Common myeloid progenitor, CD34-positive (primary cell): ENCODE measurements at regions not wholly inside any gene's neighbourhood (a gene's known extent, or its start where the extent isn't known, plus 50 kb on each side); places are given as distances from the start of the nearest gene placed in this dataset.

Experiments
- CTCF ChIA-PET: fragments of 350-600 bp; sonication (Branson Sonifier 250); formaldehyde crosslinking; loops from one replicate; lab custom pipeline; 2021; ENCODE audit warnings: antibody characterized with exemption; lab: Charles Lee
- POLR2A ChIA-PET: fragments of 350-600 bp; sonication (Branson Sonifier 250); formaldehyde crosslinking; loops from one replicate; lab custom pipeline; 2021; ENCODE audit warnings: antibody characterized with exemption; lab: Charles Lee
- DNase-seq, 3 donors: peaks; one replicate each; pipeline versions ENCODE4 v3.0.0 to v3.0.0-alpha.2; 2013
- H3K27ac ChIP-seq, 2 experiments: 1 replicate in 1 of 2; 2 replicates in 1 of 2; pipeline ENCODE4 v1.7.0; 2013; ENCODE audit warnings: inconsistent platforms in 2 of 2, low read length in 2 of 2, mild to moderate bottlenecking in 2 of 2, low read depth in 1 of 2, moderate library complexity in 1 of 2; ENCODE audit not compliant: severe bottlenecking in 2 of 2, insufficient read depth in 1 of 2, poor library complexity in 1 of 2
- H3K27me3 ChIP-seq, 5 experiments: replicated peaks in 2 of 5; 1 replicate in 3 of 5; 2 replicates in 2 of 5; pipeline versions ENCODE4 v1.6.1 to v1.7.0; 2013; ENCODE audit warnings: low read length in 4 of 5, mild to moderate bottlenecking in 2 of 5, moderate library complexity in 2 of 5, inconsistent platforms in 1 of 5; ENCODE audit not compliant: insufficient read depth in 5 of 5, control insufficient read depth in 4 of 5
- H3K36me3 ChIP-seq, 4 experiments: 1 replicate in 2 of 4; 2 replicates in 2 of 4; pipeline versions ENCODE4 v1.6.1 to v1.7.0; 2013; ENCODE audit warnings: low read length in 3 of 4, control low read depth in 1 of 4, mild to moderate bottlenecking in 1 of 4; ENCODE audit not compliant: control insufficient read depth in 4 of 4, insufficient read depth in 4 of 4
- H3K4me1 ChIP-seq, 4 experiments: 1 replicate in 3 of 4; 2 replicates in 1 of 4; pipeline versions ENCODE4 v1.6.1 to v1.7.1; 2013; ENCODE audit warnings: low read length in 3 of 4, mild to moderate bottlenecking in 3 of 4, control low read depth in 1 of 4, inconsistent platforms in 1 of 4, moderate library complexity in 1 of 4; ENCODE audit not compliant: control insufficient read depth in 4 of 4, insufficient read depth in 4 of 4; ENCODE audit errors: control extremely low read depth in 1 of 4
- H3K4me3 ChIP-seq, 7 experiments: 1 replicate in 4 of 7; 2 replicates in 3 of 7; pipeline versions ENCODE4 v1.5.1 to v1.7.0; 2013; ENCODE audit warnings: mild to moderate bottlenecking in 7 of 7, low read length in 6 of 7, moderate library complexity in 6 of 7, inconsistent platforms in 2 of 7, low read depth in 2 of 7, control low read depth in 1 of 7; ENCODE audit not compliant: insufficient read depth in 4 of 7, control insufficient read depth in 1 of 7; ENCODE audit errors: extremely low read depth in 1 of 7
- H3K9me3 ChIP-seq, 5 experiments: 1 replicate in 4 of 5; 2 replicates in 1 of 5; pipeline versions ENCODE4 v1.6.1 to v1.7.1; 2013; ENCODE audit warnings: low read length in 4 of 5, mild to moderate bottlenecking in 2 of 5, inconsistent platforms in 1 of 5, low read depth in 1 of 5, moderate library complexity in 1 of 5; ENCODE audit not compliant: control insufficient read depth in 4 of 5, insufficient read depth in 2 of 5; ENCODE audit errors: control extremely low read depth in 1 of 5
- WGBS: methylation state at CpG from one replicate; pipeline ENCODE4 v1.1.5; 2013; ENCODE audit not compliant: insufficient coverage; 5-methylcytosine and 5-hydroxymethylcytosine counted together

DNA sequence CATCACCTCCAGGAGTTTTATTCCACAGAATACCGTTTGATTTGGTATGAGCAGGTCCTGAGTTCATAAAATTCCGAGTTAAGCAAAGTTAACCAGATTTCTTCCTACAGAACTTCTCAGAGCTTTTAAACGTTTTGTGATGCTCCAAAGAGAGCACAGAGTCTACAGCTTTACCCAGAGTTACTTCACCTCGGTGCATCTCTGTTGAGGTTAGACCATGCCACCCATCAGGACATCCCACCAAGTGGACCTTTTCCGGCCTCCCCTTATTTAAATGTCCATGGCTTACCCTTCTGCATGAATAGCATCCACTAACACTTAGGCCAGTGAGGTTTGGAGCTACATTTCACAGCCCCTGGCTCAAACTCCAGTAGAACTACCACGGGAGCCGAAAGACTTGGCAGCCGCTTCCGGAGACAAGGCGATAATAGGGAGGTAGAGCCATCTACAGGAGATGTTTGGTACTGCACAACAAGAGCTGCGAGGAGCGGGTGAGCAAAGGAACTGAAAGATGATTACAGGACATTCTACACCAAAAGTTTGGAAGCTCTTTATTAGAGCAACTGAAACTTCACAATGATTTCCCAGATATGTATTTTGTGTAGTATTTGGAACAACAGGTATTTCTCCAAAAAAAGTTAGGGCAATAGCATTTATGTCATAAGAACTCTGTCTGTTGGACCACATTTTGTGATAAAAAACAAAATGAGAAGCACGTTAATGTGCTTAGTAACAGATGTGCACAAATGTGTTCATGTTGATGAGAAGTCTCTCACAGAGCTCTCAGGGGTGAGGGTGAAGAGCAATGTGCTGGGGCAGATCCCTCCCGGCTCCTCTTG lies 174.7 kb downstream of the HERPUD2 start:
- WGBS = 33% methylated on average over 11 of the region's 14 CpGs
- Histone ChIP-seq H3K9me3 (peaks cover 0 to 2% (median 0%) of the 10 kb centered on the region in 5 experiments), H3K27me3 (peaks cover 7 to 33% (median 20%) of the 10 kb centered on the region in 5 experiments), H3K27ac (no peak overlapping the region), H3K4me1 (no peaks in the 10 kb centered on the region), H3K36me3 (no peaks in the 10 kb centered on the region), H3K4me3 (no peak overlapping the region)
- CTCF ChIA-PET = interaction anchor here (1.1 to 1.9 kb wide), 6 partner anchors 9 to 105 kb away, joined by 3 to 9 read pairs (median 6); no protein-coding TSS in a partner anchor
- POLR2A ChIA-PET = no interaction called here
- DNase-seq = peak; percentile 51 to 80 (median 74)

DNA sequence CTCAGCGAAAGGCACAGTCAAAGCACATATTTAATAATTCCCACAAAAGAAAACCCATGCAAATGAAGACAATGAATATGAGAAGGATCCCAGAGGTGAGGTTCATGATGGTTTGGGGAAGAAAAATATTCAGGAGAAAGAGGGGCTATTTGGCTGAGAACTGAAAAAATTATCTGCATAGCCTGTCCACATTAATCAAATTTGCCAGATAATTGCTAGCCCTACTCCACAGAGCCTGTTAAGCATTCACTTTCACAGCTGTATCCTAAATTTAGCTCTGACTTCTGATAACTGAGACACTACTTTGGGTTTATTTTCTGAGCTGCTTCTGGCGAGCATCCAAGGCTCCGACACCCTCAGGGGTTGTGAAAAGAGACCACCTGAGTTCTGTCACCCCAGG lies 176.2 kb downstream of the HERPUD2 start:
- CTCF ChIA-PET = interaction anchor here (1.1 kb wide), 1 partner anchor 105 kb away, joined by 3 read pairs; no protein-coding TSS in a partner anchor
- Histone ChIP-seq H3K4me3 (no peak overlapping the region), H3K36me3 (no peaks in the 10 kb centered on the region), H3K4me1 (no peaks in the 10 kb centered on the region), H3K27me3 (peaks cover 3 to 28% (median 18%) of the 10 kb centered on the region in 5 experiments), H3K27ac (no peak overlapping the region), H3K9me3 (peaks cover 0 to 2% (median 0%) of the 10 kb centered on the region in 5 experiments)
- POLR2A ChIA-PET = no interaction called here
- WGBS = 92% methylated on average over 2 of the region's 3 CpGs
- no peak for DNase-seq

DNA sequence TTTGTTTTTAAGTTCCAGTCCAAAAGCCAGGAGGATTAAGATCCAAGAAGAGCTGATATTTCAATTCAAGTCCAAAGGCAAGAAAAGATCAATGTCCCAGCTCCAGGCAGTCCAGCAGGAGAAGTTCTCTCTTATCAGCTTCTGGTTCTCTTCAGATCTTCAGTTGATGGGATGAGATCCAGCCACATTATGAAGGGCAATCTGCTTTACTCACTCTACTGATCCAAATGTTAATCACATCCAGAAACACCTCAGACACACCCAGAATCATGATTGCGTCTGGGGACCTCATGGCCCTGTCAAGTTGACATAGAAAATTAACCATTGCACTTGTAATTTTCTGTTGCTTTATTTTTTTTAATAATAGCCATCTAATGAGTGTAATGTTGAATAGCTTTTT lies 178.4 kb downstream of the HERPUD2 start:
- Histone ChIP-seq H3K9me3 (peaks cover 0 to 2% (median 0%) of the 10 kb centered on the region in 5 experiments), H3K4me1 (no peaks in the 10 kb centered on the region), H3K4me3 (no peak overlapping the region), H3K27me3 (peaks cover 0 to 15% (median 7%) of the 10 kb centered on the region in 5 experiments), H3K36me3 (no peaks in the 10 kb centered on the region), H3K27ac (no peak overlapping the region)
- DNase-seq = no peak
- no CpG with 5 or more reads among the region's 1 CpG for WGBS
- POLR2A ChIA-PET = no interaction called here
- CTCF ChIA-PET = interaction anchor here (1.6 kb wide), 1 partner anchor 9 kb away, joined by 3 read pairs; no protein-coding TSS in a partner anchor

DNA sequence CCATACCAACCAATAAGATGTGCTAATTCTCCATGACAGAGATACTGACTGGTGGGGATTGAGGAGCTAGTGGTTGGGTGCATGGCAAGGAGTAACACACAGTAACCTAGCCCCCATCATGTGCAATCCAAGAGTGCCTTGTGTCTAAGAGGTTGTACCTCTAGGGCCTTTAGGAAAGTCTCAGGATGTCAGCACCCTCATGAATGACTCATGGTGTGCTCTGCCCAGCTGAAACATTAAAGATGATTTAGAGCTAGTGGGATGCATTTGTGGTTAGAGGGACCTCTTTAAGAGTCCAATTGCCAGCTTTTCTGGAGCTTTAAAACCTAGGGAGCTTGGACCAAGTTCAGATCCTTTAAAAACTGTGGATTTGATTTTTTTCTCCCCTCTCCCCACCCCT lies 181.1 kb downstream of the HERPUD2 start:
- Histone ChIP-seq H3K27me3 (peaks cover 0 to 7% (median 2%) of the 10 kb centered on the region in 5 experiments), H3K4me3 (no peak overlapping the region), H3K27ac (no peak overlapping the region), H3K4me1 (no peaks in the 10 kb centered on the region), H3K36me3 (no peaks in the 10 kb centered on the region), H3K9me3 (no peaks in the 10 kb centered on the region)
- DNase-seq = no peak
- CTCF ChIA-PET = interaction anchor here (1.0 kb wide), 1 partner anchor 25 kb away, joined by 3 read pairs; no protein-coding TSS in a partner anchor
- POLR2A ChIA-PET = no interaction called here

DNA sequence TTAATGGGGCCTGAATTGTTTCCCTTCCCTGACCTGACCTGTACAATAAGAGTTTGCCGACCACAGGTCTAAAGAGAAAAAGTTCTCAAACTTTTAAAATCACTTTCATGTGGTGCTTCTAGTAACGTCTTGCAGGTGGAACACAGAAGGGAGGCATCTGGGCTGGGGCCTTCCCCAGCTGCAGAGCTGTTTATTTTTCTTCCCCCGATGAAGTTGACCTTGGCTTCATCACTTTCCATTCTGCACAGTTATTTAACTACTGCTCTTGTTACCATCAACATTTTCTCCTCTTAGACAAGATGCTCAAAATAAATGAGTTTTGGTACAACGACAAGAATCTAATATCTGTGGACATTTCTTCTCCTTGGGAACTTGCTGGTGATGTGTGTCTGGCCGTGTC lies 181.7 kb downstream of the HERPUD2 start:
- no peak overlapping the region for H3K27ac ChIP-seq
- CTCF ChIA-PET = no interaction called here
- 95% methylated on average over 4 of the region's 5 CpGs for WGBS

DNA sequence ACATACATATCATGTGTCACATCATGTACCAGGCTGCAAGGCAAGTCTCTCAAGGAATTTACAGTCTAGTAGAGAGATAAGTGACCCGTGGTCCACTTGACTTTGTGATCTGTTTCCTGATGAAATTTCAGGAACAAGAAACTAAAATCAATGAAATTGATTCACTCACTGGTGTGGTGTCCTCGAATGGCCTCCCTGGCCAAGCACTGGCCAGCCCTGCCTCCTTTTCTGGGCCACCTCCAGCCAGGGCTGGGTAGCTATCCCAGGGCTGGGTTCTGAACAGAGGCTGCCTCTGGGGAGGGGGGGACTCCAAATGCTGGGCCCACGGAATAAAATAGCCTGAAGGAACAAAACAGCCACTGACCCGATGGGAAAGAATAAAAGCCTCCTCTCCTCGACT lies 182.2 kb downstream of the HERPUD2 start:
- no peaks in the 10 kb centered on the region for H3K9me3 ChIP-seq
- H3K27ac ChIP-seq = no peak overlapping the region
- H3K4me1 ChIP-seq = no peaks in the 10 kb centered on the region
- peaks cover 0 to 7% (median 2%) of the 10 kb centered on the region in 5 experiments for H3K27me3 ChIP-seq
- H3K36me3 ChIP-seq = no peaks in the 10 kb centered on the region
- DNase-seq = no peak
- ChIA-PET CTCF (no interaction called here), POLR2A (no interaction called here)
- H3K4me3 ChIP-seq = no peak overlapping the region
- 89% methylated on average over 5 of the region's 5 CpGs for WGBS

More for the DNA sequence above, 181.7 kb downstream of the HERPUD2 start:
- DNase-seq = no peak
- peaks cover 0 to 7% (median 2%) of the 10 kb centered on the region in 5 experiments for H3K27me3 ChIP-seq
- no peaks in the 10 kb centered on the region for H3K36me3 ChIP-seq
- POLR2A ChIA-PET = no interaction called here
- H3K9me3 ChIP-seq = no peaks in the 10 kb centered on the region
- no peaks in the 10 kb centered on the region for H3K4me1 ChIP-seq
- H3K4me3 ChIP-seq = no peak overlapping the region
